ENCODE measurements at regions not wholly inside any gene's neighbourhood (a gene's known extent, or its start where the extent isn't known, plus 50 kb on each side); places are given as distances from the start of the nearest gene placed in this dataset.

GRCh38 chr11:28984231-28984630, 876.0 kb downstream of the METTL15 start:
- no peak overlapping the region for H3K4me3 ChIP-seq (replicated peaks in 1 of 2; ENCODE audit: low read depth in 1 of 2, low read length in 2 of 2)
- POLR2A ChIA-PET, result no interaction called here
- H3K4me2 ChIP-seq (ENCODE audit: low read length), result no peak overlapping the region
- no peaks in the 10 kb centered on the region for H3K79me2 ChIP-seq (ENCODE audit: insufficient read depth, low read length)
- BruUV-seq (replicated peaks), result no TSS peak
- no peaks in the 10 kb centered on the region for H3K4me1 ChIP-seq (ENCODE audit: control insufficient read depth in 1 of 2, insufficient read depth in 2 of 2, low read length in 2 of 2)
- intact Hi-C loops (cut with micrococcal nuclease), result no loop called here
- H2AFZ ChIP-seq (ENCODE audit: low read depth, low read length, poor library complexity, severe bottlenecking), result no peak overlapping the region
- no peaks in the 10 kb centered on the region for H3K27me3 ChIP-seq (ENCODE audit: insufficient read depth, low read length)
- TF ChIP-seq SIN3A (IDR thresholded peaks at IDR 0.05; ENCODE audit: low read depth) (no peak), SP1 (IDR thresholded peaks at IDR 0.05; ENCODE audit: low read depth) (no peak), ELF1 (IDR thresholded peaks at IDR 0.05; ENCODE audit: borderline replicate concordance, low read depth) (no peak), POLR2AphosphoS5 (IDR thresholded peaks at IDR 0.05; ENCODE audit: low read depth, low read length) (no peak), CTCF (IDR thresholded peaks at IDR 0.05 in 2 of 3, conservative IDR thresholded peaks at IDR 0.05 in 1 of 3; ENCODE audit: borderline replicate concordance in 1 of 3, insufficient read depth in 1 of 3, low read depth in 2 of 3, low read length in 2 of 3) (no peak), POLR2A (IDR thresholded peaks at IDR 0.05; ENCODE audit: borderline replicate concordance, extremely low read depth, insufficient read depth, insufficient read length) (no peak), TCF7L2 (IDR thresholded peaks at IDR 0.05; ENCODE audit: borderline replicate concordance, extremely low read depth, insufficient read depth, insufficient read length) (no peak), REST (IDR thresholded peaks at IDR 0.05; ENCODE audit: low read depth) (no peak), FOSL1 (IDR thresholded peaks at IDR 0.05; ENCODE audit: low read depth) (no peak), ZBTB33 (IDR thresholded peaks at IDR 0.05; ENCODE audit: extremely low read depth, insufficient replicate concordance, low read length) (no peak), EGR1 (IDR thresholded peaks at IDR 0.05; ENCODE audit: low read depth) (no peak)
- ATAC-seq (no peak), DNase-seq (ENCODE audit: low read depth, low spot score) (no peak)
- H3K9ac ChIP-seq (ENCODE audit: low read length), result no peak overlapping the region
- RAD21 ChIA-PET (ENCODE audit: low non-redundant PET in 1 of 2, low total read pairs in 2 of 2, uncharacterized antibody in 2 of 2, unreplicated experiment in 2 of 2), result interaction anchor here in 1 of 2 experiments (0.6 kb wide), 1 partner anchor 345 kb away, joined by 3 read pairs; no protein-coding TSS in a partner anchor
- H3K9me2 ChIP-seq (ENCODE audit: insufficient read depth), result no peaks in the 10 kb centered on the region
- no peaks in the 10 kb centered on the region for H4K20me1 ChIP-seq (ENCODE audit: insufficient read depth)
- CTCF ChIA-PET, result no interaction called here
- no peak overlapping the region for H3K27ac ChIP-seq (ENCODE audit: low read depth, low read length)
- no peaks in the 10 kb centered on the region for H3K36me3 ChIP-seq (ENCODE audit: control insufficient read depth in 1 of 2, insufficient read depth in 2 of 2, low read length in 2 of 2)
- no peaks in the 10 kb centered on the region for H3K9me3 ChIP-seq (ENCODE audit: control insufficient read depth in 1 of 2, insufficient read depth in 1 of 2, low read depth in 1 of 2, low read length in 2 of 2)
